Osteoblast (primary cell): ENCODE measurements at regions not wholly inside any gene's neighbourhood (a gene's known extent, or its start where the extent isn't known, plus 50 kb on each side); places are given as distances from the start of the nearest gene placed in this dataset.

Experiments
- DNase-seq: peaks from one replicate; pipeline ENCODE4 v3.0.0; 2011; ENCODE audit warnings: low spot score, mixed read lengths; ENCODE audit not compliant: insufficient read length; ENCODE audit errors: missing footprints
- H2AFZ ChIP-seq: 2 replicates; pipeline ENCODE4 v1.6.0; 2011; ENCODE audit warnings: mild to moderate bottlenecking, low read length
- H3K27ac ChIP-seq: 2 replicates; pipeline ENCODE4 v1.5.1; 2011; ENCODE audit warnings: mild to moderate bottlenecking, low read depth, low read length, moderate library complexity
- H3K27me3 ChIP-seq: 2 replicates; pipeline ENCODE4 v1.6.0; 2012; ENCODE audit warnings: mild to moderate bottlenecking, control low read depth, inconsistent platforms, low read length, moderate library complexity; ENCODE audit not compliant: insufficient read depth
- H3K36me3 ChIP-seq: 2 replicates; pipeline ENCODE4 v1.5.1; 2011; ENCODE audit warnings: mild to moderate bottlenecking, low read length, control low read depth, moderate library complexity; ENCODE audit not compliant: insufficient read depth
- H3K4me1 ChIP-seq: 2 replicates; pipeline ENCODE4 v1.5.1; 2011; ENCODE audit warnings: mild to moderate bottlenecking, low read length, control low read depth, moderate library complexity; ENCODE audit not compliant: insufficient read depth
- H3K4me2 ChIP-seq: 2 replicates; pipeline ENCODE4 v1.6.0; 2011; ENCODE audit warnings: mild to moderate bottlenecking, low read length; ENCODE audit not compliant: insufficient read depth
- H3K4me3 ChIP-seq: fragments of 200-600 bp; sonication (generic); 3 replicates; pipeline ENCODE4 v1.5.1; 2012; ENCODE audit warnings: mild to moderate bottlenecking, low read length, inconsistent platforms; ENCODE audit not compliant: insufficient read depth
- H3K79me2 ChIP-seq: 2 replicates; pipeline ENCODE4 v1.6.0; 2012; ENCODE audit warnings: mild to moderate bottlenecking, low read length, control low read depth, inconsistent platforms; ENCODE audit not compliant: insufficient read depth
- H3K9me3 ChIP-seq: 2 replicates; pipeline ENCODE4 v1.5.1; 2011; ENCODE audit warnings: low read depth, low read length, control low read depth
- H4K20me1 ChIP-seq: 2 replicates; pipeline ENCODE4 v1.6.0; 2012; ENCODE audit warnings: mild to moderate bottlenecking, low read length, control low read depth; ENCODE audit not compliant: insufficient read depth
- CTCF ChIP-seq: IDR thresholded peaks from 2 replicates; pipeline ENCODE4 v1.5.1; 2011; ENCODE audit warnings: mild to moderate bottlenecking, low read depth, low read length, moderate library complexity; ENCODE audit errors: extremely low read depth

GRCh38 chr9:107613321-107613720 lies 123.8 kb upstream of the KLF4 start:
- peaks cover 14% of the 10 kb centered on the region for H3K27me3 ChIP-seq
- no peak overlapping the region for H3K4me2 ChIP-seq
- H3K79me2 ChIP-seq, result no peaks in the 10 kb centered on the region
- no peak for TF ChIP-seq CTCF
- no peaks in the 10 kb centered on the region for H4K20me1 ChIP-seq
- H3K4me3 ChIP-seq, result no peak overlapping the region
- H3K9me3 ChIP-seq, result no peaks in the 10 kb centered on the region
- no peak overlapping the region for H3K27ac ChIP-seq
- no peak for DNase-seq
- H3K4me1 ChIP-seq, result no peaks in the 10 kb centered on the region
- H2AFZ ChIP-seq, result no peak overlapping the region
- no peaks in the 10 kb centered on the region for H3K36me3 ChIP-seq

GRCh38 chr9:107612136-107612535 lies 122.6 kb upstream of the KLF4 start:
- Histone ChIP-seq H3K36me3 (no peaks in the 10 kb centered on the region), H3K4me2 (no peak overlapping the region), H2AFZ (no peak overlapping the region), H3K27me3 (peaks cover 7% of the 10 kb centered on the region), H3K4me3 (no peak overlapping the region), H3K9me3 (no peaks in the 10 kb centered on the region), H4K20me1 (no peaks in the 10 kb centered on the region), H3K4me1 (no peaks in the 10 kb centered on the region), H3K27ac (no peak overlapping the region), H3K79me2 (no peaks in the 10 kb centered on the region)
- DNase-seq, result no peak
- no peak for TF ChIP-seq CTCF

GRCh38 chr9:107609547-107609946 lies 120.0 kb upstream of the KLF4 start:
- no peak overlapping the region for H3K4me3 ChIP-seq
- H3K4me1 ChIP-seq, result no peaks in the 10 kb centered on the region
- no peaks in the 10 kb centered on the region for H3K36me3 ChIP-seq
- no peak for DNase-seq
- no peaks in the 10 kb centered on the region for H3K9me3 ChIP-seq
- no peak overlapping the region for H2AFZ ChIP-seq
- no peak overlapping the region for H3K27ac ChIP-seq
- TF ChIP-seq CTCF, result no peak
- H4K20me1 ChIP-seq, result no peaks in the 10 kb centered on the region
- H3K4me2 ChIP-seq, result no peak overlapping the region
- peaks cover 7% of the 10 kb centered on the region for H3K27me3 ChIP-seq
- no peaks in the 10 kb centered on the region for H3K79me2 ChIP-seq

- Histone ChIP-seq H3K27me3 (peaks cover 7% of the 10 kb centered on the region), H3K9me3 (no peaks in the 10 kb centered on the region), H3K79me2 (no peaks in the 10 kb centered on the region), H3K4me3 (no peak overlapping the region), H4K20me1 (no peaks in the 10 kb centered on the region), H3K27ac (no peak overlapping the region), H3K4me1 (no peaks in the 10 kb centered on the region), H2AFZ (no peak overlapping the region), H3K36me3 (no peaks in the 10 kb centered on the region), H3K4me2 (no peak overlapping the region)
- TF ChIP-seq CTCF, result no peak
- no peak for DNase-seq
Observed at GRCh38 chr9:107606149-107606790, 116.7 kb upstream of the KLF4 start.
